Panc1 (cell line): ENCODE measurements at regions not wholly inside any gene's neighbourhood (a gene's known extent, or its start where the extent isn't known, plus 50 kb on each side); places are given as distances from the start of the nearest gene placed in this dataset.

Experiments used
- ATAC-seq: fragments of 200-7000 bp; cut with Tn5 transposase; 2 replicates; pipeline ENCODE4 v1.9.1; 2020; ENCODE audit warnings: mild to moderate bottlenecking, moderate library complexity
- BruUV-seq: library from RNA; stranded (reverse); fragments of 400-500 nt; replicated peaks from 2 replicates; lab custom pipeline; 2021; lab: Mats Ljungman, UMichigan
- CTCF ChIA-PET: fragments of 300-600 bp; sonication (Branson Sonifier 250); formaldehyde crosslinking; loops from one replicate; lab custom pipeline; 2022; ENCODE audit warnings: antibody characterized with exemption; lab: Charles Lee
- POLR2A ChIA-PET: fragments of 300-600 bp; sonication (Branson Sonifier 250); formaldehyde crosslinking; loops from one replicate; lab custom pipeline; 2022; ENCODE audit warnings: antibody characterized with exemption; lab: Charles Lee
- DNase-seq: peaks from one replicate; pipeline ENCODE4 v3.0.0-alpha.2; 2010; ENCODE audit warnings: low read depth, low spot score
- H3K27ac ChIP-seq: 2 replicates; pipeline ENCODE4 v1.5.1; 2011; ENCODE audit warnings: mild to moderate bottlenecking, low read length, inconsistent platforms
- H3K27me3 ChIP-seq: fragments of 200-500 bp; sonication (Bioruptor generic); 2 replicates; pipeline ENCODE4 v1.6.0; 2014; ENCODE audit warnings: low read length, inconsistent platforms; ENCODE audit not compliant: control insufficient read depth, insufficient read depth
- H3K36me3 ChIP-seq: fragments of 200-500 bp; sonication (Bioruptor generic); 2 replicates; pipeline ENCODE4 v1.5.1; 2014; ENCODE audit warnings: inconsistent platforms, mild to moderate bottlenecking, low read length, moderate library complexity; ENCODE audit not compliant: control insufficient read depth, insufficient read depth
- H3K4me1 ChIP-seq: 2 replicates; pipeline ENCODE4 v1.5.1; 2011; ENCODE audit warnings: inconsistent platforms, mild to moderate bottlenecking, low read length, moderate library complexity; ENCODE audit not compliant: control insufficient read depth, insufficient read depth
- H3K4me3 ChIP-seq, 2 experiments: 2 replicates each; pipeline ENCODE4 v1.5.1; 2011 to 2012; ENCODE audit warnings: low read depth in 2 of 2, low read length in 2 of 2, mild to moderate bottlenecking in 2 of 2, inconsistent platforms in 1 of 2, moderate library complexity in 1 of 2
- H3K9me3 ChIP-seq: fragments of 200-500 bp; sonication (Bioruptor generic); 2 replicates; pipeline ENCODE4 v1.5.1; 2014; ENCODE audit warnings: low read depth, mild to moderate bottlenecking, inconsistent platforms, low read length, moderate library complexity; ENCODE audit not compliant: control insufficient read depth, insufficient read depth
- CTCF ChIP-seq: fragments of 450-650 bp; IDR thresholded peaks from 2 replicates; pipeline ENCODE4 v1.5.1; 2017; ENCODE audit warnings: mild to moderate bottlenecking
- POLR2AphosphoS5 ChIP-seq: IDR thresholded peaks from 2 replicates; pipeline ENCODE4 v1.6.1; 2012; ENCODE audit warnings: mild to moderate bottlenecking, low read depth, low read length, moderate library complexity
- REST ChIP-seq, 2 experiments: IDR thresholded peaks; 2 replicates each; pipeline ENCODE4 v1.6.1; 2011 to 2012; ENCODE audit warnings: low read depth in 2 of 2, control low read depth in 1 of 2, low read length in 1 of 2, mild to moderate bottlenecking in 1 of 2, moderate library complexity in 1 of 2; ENCODE audit not compliant: insufficient read depth in 1 of 2
- SIN3A ChIP-seq: IDR thresholded peaks from 2 replicates; pipeline ENCODE4 v1.6.1; 2012; ENCODE audit warnings: low read depth, mild to moderate bottlenecking, low read length, moderate library complexity, borderline replicate concordance; ENCODE audit not compliant: insufficient read depth
- TCF7L2 ChIP-seq: IDR thresholded peaks from 2 replicates; pipeline ENCODE4 v1.6.1; 2011; ENCODE audit warnings: mild to moderate bottlenecking, low read depth, low read length, inconsistent platforms
- in situ Hi-C: cut with HindIII; loops from 2 replicates; pipeline ENCODE4 v1.10.0; 2016; ENCODE audit warnings: low sequenced_read_pairs, low pct_unique_long_range_greater_than_20kb
- intact Hi-C: fragments of 100-400 bp; cut with micrococcal nuclease; formaldehyde crosslinking; loops from one replicate; pipeline ENCODE4 v1.10.0; 2022; ENCODE audit not compliant: unreplicated experiment

- H3K36me3 ChIP-seq, result no peaks in the 10 kb centered on the region
- H3K27ac ChIP-seq, result no peak overlapping the region
- no peaks in the 10 kb centered on the region for H3K9me3 ChIP-seq
- in situ Hi-C loops (no loop called here), intact Hi-C loops (no loop called here)
- POLR2A ChIA-PET, result no interaction called here
- TF ChIP-seq POLR2AphosphoS5 (no peak), CTCF (no peak), REST (IDR thresholded peaks at IDR 0.05; ENCODE audit: insufficient read depth in 1 of 2, low read depth in 2 of 2, low read length in 1 of 2) (no peak), TCF7L2 (no peak), SIN3A (no peak)
- DNase-seq, result no peak
- peaks cover 8% of the 10 kb centered on the region for H3K27me3 ChIP-seq
- CTCF ChIA-PET, result no interaction called here
- no peak overlapping the region for H3K4me3 ChIP-seq
- ATAC-seq, result no peak
- BruUV-seq, result no TSS peak
- H3K4me1 ChIP-seq, result no peaks in the 10 kb centered on the region
These were observed 382.8 kb downstream of the RRAGC start for GRCh38 chr1:38476850-38477178.

GRCh38 chr1:38476111-38476849, 383.3 kb downstream of the RRAGC start:
- no peak for ATAC-seq
- POLR2A ChIA-PET, result no interaction called here
- intact Hi-C loops, result no loop called here
- TF ChIP-seq REST (IDR thresholded peaks at IDR 0.05; ENCODE audit: insufficient read depth in 1 of 2, low read depth in 2 of 2, low read length in 1 of 2) (no peak), CTCF (no peak), TCF7L2 (no peak), SIN3A (no peak), POLR2AphosphoS5 (no peak)
- H3K36me3 ChIP-seq, result no peaks in the 10 kb centered on the region
- BruUV-seq, result no TSS peak
- CTCF ChIA-PET, result no interaction called here
- H3K9me3 ChIP-seq, result no peaks in the 10 kb centered on the region
- H3K4me1 ChIP-seq, result no peaks in the 10 kb centered on the region
- no peak overlapping the region for H3K4me3 ChIP-seq
- H3K27me3 ChIP-seq, result peaks cover 8% of the 10 kb centered on the region
- no peak for DNase-seq
- in situ Hi-C loops, result no loop called here
- H3K27ac ChIP-seq, result no peak overlapping the region
